G401 (cell line): ENCODE measurements at regions not wholly inside any gene's neighbourhood (a gene's known extent, or its start where the extent isn't known, plus 50 kb on each side); places are given as distances from the start of the nearest gene placed in this dataset.

Experiments
- DNase-seq: peaks from one replicate; pipeline ENCODE4 v3.0.0-alpha.2; 2015; ENCODE audit warnings: low spot score
- in situ Hi-C: cut with HindIII; loops from 2 replicates; pipeline ENCODE4 v1.10.0; 2016; ENCODE audit warnings: low sequenced_read_pairs, mixed read lengths

DNA sequence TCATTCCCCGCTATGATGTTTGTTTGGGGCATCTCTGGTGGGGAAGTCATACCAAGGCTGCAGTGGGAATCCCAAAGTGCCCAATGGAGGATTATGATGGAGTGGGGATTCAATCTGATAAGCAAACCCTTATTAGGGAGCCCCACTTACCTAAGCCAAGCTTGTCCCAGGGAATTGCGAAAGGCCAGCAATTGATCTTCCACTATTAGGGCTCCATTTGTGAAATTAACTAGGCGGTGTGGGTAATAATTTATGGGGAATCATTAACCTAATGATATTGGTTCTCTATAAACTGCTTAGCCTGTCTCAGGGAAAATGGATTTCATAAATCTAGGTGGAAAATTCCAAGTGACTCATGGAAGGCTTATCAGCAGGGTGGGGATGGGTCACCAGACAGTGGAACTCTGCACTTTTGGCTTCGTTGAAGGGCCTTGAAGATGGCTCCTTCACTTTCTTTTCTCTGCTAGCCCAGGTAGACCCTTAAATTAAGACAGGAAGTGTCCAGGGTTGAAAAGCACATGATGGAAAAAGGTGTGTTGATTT, 113.0 kb upstream of the WSCD2 start:
- DNase-seq = no peak
- in situ Hi-C loops = no loop called here

DNA sequence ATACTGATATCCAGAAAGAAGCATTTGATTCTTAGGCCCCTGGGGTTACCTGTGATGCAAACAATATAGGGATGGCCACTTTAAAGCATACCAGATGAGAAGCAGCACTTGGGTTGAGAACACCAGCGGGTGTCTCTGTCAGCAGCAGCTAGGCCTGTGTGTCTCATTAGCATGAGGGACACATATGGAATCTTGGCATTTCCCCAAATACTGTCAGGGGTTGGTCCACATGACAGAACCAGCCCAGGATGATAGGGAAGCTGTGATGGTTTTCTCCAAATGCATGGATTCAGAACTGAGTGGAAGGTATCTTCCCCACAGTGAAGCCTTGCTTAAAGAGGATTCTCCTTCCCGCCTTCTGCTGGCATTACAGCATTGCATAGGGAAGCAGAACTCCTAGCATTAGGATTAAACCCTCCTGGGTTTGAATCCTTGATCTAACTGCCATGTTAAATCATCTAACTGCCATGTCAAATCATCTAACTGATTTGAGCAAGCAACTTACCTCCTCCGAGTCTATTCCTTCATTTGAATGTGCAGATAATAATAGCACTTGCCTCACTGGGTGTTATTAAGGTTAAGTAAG, 111.5 kb upstream of the WSCD2 start:
- peak; percentile 2 for DNase-seq
- in situ Hi-C loops = no loop called here

DNA sequence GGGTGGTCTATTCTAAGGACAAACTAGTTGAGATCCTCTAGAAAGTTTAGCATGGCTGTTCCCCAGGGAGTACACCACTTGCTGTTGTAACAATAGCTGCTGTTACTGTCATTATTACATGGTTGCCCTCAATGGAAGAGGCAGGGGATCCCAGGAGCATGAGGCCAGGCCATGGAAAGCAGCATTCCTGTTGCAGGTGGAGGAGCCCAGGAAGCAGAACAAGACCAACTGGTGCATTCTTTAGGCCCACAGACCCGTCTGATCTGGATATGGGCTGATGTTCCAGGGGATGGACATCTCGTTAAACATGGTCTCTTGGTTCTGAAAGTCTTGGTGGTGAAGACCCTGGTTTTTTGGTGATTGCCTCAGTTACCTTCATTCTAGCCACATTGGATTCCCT, 109.2 kb upstream of the WSCD2 start:
- in situ Hi-C loops = no loop called here
- no peak for DNase-seq

DNA sequence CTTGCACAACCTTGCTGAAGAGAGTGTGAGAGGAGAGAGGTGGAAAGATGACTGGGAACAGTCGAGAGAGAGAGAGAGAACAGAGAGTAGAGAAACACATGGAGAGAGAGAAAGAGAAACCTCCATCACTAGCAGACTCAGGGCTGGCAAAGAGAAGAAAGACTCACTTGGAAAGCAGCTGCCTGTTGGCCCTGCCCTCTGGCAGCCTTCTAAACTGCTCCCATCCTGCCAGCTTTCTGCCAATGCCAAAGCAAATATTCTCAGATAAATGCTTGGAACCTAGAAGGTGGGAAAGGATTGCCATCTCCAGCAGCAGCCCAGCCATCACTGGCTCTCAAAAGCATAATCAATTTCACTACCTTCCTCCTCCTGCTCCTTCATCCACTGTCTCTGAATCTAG, 107.9 kb upstream of the WSCD2 start:
- in situ Hi-C loops = no loop called here
- no peak for DNase-seq

DNA sequence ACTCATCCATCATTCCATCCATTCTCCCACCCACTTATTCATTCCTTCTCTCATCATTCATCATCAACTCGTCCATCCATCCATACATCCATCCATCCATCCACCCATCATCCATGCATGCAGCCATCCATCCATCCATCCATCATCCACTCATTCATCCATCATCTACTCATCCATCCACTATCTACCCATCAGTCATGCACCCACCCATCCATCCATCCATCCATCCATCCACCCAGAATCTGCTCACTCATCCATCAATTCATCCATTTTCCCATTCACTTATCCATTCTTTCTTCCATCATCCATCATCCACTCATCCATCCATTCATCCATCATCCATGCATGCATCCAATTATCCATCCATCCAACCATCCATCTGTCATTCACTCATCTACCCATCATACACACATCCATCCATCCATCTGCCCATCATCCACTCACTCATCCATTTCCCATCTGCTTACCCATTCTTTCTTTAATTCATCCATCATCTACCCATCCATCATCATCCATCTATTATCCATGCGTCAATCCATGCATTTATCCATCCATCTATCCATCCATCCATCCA, 107.1 kb upstream of the WSCD2 start:
- no peak for DNase-seq
- in situ Hi-C loops = no loop called here

DNA sequence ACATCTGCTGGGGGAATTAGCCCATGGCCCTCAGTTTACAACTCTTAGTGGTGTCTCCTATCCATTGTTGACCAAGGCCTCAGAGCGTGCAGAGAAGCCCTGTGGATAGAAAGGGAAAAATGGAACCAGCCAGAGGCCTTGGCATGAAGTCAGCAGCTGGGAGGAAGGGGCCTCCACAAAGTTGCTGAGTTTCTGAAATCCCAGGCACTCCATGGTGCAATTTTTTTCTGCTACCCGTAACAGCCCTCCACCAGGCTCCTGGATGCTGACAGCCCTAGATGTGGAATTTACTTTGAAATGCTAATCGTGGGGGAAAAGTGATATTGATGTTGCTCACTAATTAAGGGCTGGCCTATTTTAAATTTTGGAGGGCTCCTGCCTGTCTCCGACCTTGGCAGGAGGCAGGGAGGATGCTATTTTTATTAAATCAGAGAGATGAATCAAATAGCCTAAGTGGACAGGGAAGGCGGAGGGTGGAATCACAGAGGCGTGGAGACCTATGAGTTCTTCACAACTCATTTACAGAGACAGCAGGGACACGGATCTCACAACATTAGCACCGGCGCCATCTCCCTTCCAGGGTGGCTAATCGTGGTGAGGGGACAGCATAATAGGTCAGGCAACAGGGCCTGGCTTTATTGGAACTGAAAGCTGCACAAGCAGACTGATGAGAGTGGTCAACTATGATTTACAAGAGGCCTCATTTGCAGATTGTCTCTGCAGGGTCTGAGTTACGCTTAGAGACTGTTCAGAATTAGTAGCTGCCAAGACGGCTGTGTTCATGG, 99.8 kb upstream of the WSCD2 start:
- in situ Hi-C loops = no loop called here
- no peak for DNase-seq

DNA sequence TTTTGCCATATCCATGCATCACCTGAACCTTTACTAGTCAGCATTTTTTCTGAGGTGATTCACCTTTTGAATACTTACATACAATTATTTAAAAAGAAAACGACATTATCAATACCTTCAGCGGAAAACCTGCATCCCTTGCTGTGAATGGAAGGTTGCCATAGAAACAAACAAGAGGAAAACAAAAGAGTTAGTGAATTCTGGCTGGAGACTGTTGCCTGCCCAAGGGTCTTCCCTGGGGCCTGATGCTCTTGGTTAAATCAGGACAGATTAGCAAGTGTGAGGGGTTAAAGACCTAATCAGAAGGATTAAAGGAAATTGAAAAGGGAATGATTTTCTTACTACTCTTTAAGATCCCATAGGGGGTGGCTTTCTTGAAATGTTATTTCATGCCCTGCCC, 96.0 kb upstream of the WSCD2 start:
- in situ Hi-C loops = no loop called here
- DNase-seq = no peak

DNA sequence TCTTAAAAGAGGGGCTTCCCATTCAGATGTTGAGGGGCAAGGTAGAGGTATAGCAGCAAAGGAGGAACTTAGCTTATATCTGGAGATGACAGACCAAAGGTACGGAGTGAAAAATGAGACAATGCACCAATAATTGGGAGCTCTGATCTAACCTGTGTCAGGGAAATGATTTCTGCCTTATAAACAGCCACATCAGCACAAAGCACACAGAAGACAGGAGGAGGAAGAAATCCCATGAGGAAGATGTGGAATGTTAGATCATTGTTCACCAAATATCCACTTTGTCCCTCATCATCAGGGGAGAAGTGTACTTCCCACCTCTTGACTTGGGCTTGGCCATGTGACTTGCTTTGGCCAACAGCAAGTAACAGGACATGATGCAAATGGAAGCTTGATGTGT, 93.7 kb upstream of the WSCD2 start:
- in situ Hi-C loops = no loop called here
- DNase-seq = no peak

DNA sequence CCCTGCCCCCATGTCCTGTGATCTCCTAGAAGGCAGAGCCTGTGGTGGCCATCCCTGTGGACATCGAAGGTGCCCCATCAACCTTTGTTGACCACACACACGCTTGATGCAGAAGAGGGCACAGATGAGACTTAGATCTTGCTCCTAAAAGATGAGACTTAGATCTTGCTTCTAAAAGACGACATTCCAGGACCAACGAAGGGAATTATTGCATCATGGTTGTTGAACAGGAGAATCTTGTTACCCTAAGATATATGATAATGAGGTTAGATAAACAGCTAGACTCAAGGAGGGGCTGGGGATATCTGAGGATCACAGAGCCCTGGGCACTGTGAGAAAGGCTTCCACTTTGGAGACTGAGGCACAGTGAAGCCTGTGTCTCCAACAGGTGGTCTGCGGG, 91.1 kb upstream of the WSCD2 start:
- in situ Hi-C loops = no loop called here
- no peak for DNase-seq

DNA sequence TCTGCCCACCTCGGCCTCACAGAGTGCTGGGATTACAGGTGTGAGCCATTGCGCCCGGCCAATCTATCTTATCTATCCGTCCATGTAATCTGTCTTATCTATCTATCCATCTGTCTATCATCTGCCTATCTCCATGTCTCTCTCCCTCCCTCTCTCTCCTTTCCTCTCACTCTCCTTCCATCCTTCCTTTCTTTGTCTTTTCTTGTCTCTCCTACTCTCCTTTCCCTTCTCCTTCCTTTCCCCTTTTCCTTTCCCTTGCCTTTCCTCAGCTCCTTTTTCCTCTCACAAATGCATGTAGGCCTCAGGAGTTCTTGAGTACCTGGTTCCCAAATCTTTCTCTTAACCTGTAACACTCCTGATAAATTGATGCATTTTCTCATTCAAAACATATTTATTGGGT, 89.3 kb upstream of the WSCD2 start:
- no peak for DNase-seq
- in situ Hi-C loops = no loop called here

DNA sequence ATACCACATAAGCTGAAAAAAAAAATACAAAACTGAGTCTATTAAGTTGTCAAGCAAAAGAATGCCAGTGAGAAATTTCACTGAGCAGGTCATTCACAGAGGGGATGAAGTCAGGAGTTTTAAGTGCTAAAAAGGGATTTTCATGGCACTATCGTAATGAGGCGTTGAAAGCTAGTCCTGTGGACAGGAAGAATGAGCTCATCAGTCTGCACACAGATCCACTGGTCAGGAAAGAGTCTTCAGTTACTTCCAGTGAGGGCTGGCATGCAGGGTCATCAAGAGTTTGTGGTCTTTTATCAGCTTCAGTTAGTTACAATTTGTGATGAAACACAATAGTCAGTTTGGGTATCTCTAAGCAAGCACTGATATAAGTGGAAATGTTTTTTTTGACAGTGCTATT, 88.1 kb upstream of the WSCD2 start:
- no peak for DNase-seq
- in situ Hi-C loops = no loop called here

DNA sequence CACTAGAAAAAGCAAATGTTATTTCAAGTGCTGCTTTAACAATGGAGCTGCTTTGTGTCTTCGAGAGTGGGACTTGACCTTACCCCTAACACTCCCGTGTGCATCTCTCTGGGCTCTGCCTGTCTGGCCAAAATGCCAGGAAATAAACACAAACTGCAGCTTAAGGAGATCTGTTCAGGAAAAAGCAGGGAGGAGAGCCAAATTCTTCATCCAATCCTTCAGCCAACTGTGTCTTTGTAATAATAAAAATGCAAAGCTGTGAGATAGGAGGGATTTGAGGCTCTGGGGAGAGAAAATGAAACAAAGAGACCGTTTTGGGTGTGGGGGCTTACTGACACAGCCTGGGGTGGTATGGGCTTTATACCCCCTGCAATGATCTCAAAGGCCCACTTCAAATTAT, 85.8 kb upstream of the WSCD2 start:
- peak; percentile 40 for DNase-seq
- in situ Hi-C loops = no loop called here

DNA sequence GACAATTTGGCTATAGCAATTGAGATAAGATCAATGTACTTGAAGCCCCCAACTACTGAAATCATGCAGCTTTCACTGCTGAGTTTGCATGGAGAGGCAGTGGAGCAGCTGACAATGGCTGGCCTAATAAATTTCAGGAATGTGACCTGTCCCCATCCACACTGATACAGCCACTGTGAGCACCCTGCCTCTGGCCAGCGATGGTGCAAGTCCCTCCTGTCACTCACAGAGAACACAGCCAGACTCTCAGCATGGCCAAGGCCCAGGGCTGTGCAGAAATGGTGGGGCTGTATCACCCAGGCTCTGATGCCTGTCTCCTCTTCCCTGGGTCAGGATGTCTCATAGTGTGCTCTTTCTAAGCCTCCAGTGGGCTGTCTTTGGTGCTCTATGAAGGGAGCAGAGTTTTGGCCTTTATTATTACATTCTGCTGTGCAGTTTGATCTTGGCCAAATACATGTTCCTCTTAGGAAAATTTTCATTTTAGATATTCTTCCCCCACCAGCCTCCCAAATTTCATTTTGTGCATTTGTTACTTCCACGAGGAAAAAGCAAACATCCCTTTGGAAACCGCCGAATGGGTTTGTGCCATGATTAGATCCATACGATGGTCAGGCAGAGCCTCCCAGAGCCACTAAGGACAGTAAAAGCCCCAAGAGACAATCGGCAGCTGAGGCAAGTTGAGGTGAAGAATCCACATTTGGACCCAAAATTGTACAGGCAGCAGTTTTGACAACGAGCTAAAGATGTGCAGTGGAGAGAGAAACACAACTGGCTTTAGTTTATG, 85.1 kb upstream of the WSCD2 start:
- DNase-seq = no peak
- in situ Hi-C loops = no loop called here

DNA sequence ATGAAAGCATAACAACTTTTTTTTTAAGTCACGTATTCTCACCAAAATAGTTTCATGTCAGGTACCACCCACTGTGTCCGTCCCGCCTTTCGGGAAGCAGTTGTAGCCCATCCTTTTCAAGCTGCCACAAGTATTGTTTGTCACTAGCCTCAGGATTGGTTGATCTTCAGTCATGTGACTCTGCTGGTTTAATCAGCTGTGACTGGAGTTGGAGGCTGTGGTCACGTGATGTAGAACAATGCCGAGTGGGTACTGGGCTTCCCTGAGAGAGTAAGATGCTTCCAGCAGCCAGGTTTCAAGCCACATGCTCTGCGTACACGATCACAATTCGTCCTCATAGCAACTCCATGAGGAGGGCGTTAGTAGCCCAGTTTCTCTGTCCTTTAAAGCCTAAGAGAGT, 83.0 kb upstream of the WSCD2 start:
- DNase-seq = no peak
- in situ Hi-C loops = no loop called here

DNA sequence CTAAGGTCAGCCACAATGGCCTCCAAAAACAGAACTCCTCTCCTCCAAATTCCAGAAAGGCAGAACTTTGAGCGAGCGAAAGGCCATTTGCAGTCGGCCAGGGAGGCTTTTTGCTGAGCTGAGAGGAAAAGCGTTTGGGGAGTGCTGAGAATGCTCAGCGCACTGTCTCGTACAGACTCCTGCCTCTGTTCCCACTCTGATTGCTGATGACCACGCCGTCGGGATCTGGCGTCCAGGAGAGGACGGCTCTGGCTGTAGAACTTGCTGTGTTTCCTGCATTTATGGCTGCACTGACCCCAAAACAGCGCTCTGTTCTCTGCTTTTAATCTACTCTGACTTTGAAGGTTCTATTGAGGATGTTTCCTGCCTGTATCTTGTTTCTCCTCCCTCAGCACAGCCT, 82.4 kb upstream of the WSCD2 start:
- no peak for DNase-seq
- in situ Hi-C loops = no loop called here

DNA sequence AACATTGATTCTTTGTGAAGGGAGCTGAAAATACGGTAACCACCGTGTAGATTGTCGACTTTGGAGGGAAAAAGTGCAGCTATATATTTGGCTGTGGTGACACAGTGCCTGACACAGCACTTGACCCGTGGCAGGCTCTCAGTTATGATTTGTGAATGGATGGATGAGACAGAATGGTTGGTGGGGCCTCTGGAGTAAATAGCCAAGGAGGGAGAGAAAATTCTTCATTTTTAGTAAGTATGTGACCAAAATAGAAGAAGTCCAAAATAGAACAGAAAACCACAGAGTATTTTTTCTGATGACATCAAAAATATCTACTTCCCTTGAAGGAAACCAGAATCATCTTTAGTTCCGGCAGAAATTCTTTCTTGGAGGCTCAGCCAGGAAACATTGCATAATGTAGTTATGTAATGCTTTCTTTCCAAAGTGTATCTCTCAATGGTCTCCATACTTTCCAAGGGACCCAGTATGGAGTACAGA, 82.0 kb upstream of the WSCD2 start:
- DNase-seq = no peak
- in situ Hi-C loops = no loop called here

DNA sequence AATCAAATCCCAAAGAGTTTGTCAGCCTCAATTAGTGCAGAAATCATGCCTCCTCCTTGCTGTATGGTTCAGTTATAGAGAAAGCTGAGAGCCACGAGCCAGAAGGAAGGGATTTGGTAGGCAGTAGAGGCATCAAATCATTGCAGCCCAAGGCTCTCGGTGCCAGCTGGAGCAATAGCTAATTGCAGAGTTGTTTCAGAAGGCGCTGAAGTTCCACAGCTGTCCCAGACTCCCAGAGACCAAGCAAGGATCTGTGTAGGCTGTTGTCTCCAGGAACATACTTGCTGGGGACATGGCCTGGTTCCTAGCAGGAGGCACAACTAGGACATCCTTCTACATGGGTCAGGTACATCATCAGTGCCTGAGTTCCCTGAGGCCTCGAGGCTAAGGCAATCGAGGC, 80.4 kb upstream of the WSCD2 start:
- in situ Hi-C loops = no loop called here
- DNase-seq = no peak

DNA sequence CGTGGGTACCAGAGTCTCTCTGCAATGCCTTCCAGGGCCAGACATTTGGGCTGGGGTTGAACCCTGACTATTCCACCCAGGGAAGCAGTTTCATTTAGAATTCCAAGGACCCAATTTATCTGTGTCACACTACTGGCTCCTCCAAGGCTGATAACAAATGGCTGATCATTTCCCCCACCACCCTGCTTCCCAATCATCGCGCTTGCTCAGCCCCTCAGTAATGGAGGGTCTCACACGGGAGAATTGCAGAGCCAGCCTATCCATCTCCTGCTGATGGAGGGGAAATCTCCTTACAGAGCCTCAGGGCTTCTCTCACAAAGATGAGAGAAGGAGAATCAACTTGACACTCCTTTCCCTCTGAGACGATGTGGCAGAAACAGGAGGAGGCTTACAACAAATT, 78.4 kb upstream of the WSCD2 start:
- in situ Hi-C loops = no loop called here
- DNase-seq = no peak

DNA sequence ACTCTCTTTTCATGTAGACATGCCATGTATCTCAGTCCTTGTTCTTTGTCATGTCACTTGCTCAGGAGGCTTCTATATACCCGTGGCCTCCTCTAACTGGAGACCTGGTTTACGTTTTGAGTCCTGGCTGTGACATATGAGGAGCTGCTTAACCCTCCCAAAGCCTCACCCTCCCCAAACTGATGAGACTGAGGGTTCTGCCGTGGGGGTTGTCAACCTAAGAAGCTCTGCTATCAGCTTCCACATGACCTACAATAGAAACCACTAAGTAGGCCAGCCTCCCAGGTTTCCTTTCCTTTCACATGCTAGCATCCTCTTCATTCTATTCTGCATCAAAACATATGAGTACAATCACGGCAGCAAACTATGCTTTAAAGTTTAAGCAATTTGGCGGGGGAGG, 76.8 kb upstream of the WSCD2 start:
- in situ Hi-C loops = no loop called here

DNA sequence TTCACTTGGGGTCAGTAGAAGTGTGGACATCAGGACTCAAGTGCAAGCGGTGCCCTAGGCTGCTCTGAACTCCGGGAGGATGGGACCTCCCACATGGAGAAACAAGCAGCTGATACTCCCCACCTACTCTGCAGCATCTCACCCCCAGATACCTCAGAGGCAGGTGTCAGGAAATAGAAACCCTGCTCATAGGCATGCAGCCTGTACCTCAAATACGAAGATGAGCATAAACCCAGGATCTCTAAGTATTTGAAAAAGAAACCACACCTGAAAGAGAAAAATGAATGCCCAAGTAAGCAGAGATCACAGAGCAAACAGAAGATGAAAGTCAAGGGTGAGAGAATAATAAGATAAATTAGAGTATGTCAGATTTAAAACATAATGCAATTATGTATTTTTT, 75.6 kb upstream of the WSCD2 start:
- no peak for DNase-seq
- in situ Hi-C loops = no loop called here

More for the DNA sequence above, 76.8 kb upstream of the WSCD2 start:
- no peak for DNase-seq
